GM06990 (cell line): ENCODE measurements at regions not wholly inside any gene's neighbourhood (a gene's known extent, or its start where the extent isn't known, plus 50 kb on each side); places are given as distances from the start of the nearest gene placed in this dataset.

ENCODE experiments used
- DNase-seq: peaks from one replicate; pipeline ENCODE4 v3.0.0-alpha.2; 2011; ENCODE audit not compliant: insufficient read length; ENCODE audit errors: extremely low read depth
- H3K27me3 ChIP-seq: replicated peaks from 2 replicates; pipeline ENCODE4 v1.6.0; 2011; ENCODE audit warnings: low read length; ENCODE audit not compliant: control insufficient read depth, insufficient read depth
- H3K36me3 ChIP-seq: 2 replicates; pipeline ENCODE4 v1.5.1; 2011; ENCODE audit warnings: low read length; ENCODE audit not compliant: control insufficient read depth, insufficient read depth
- H3K4me3 ChIP-seq: replicated peaks from 2 replicates; pipeline ENCODE4 v1.5.1; 2011; ENCODE audit warnings: low read depth, mild to moderate bottlenecking, control low read depth, low read length
- CTCF ChIP-seq: IDR thresholded peaks from 2 replicates; pipeline ENCODE4 v1.5.1; 2011; ENCODE audit warnings: low read length, control low read depth, mild to moderate bottlenecking, inconsistent platforms; ENCODE audit not compliant: insufficient read depth, poor library complexity, severe bottlenecking

GRCh38 chr19:28420811-28421550 is 792.0 kb downstream of the UQCRFS1 start:
- no peak for DNase-seq
- no peak overlapping the region for H3K4me3 ChIP-seq
- no peaks in the 10 kb centered on the region for H3K36me3 ChIP-seq
- H3K27me3 ChIP-seq = no peaks in the 10 kb centered on the region
- TF ChIP-seq CTCF = no peak

- H3K4me3 ChIP-seq = no peak overlapping the region
- H3K27me3 ChIP-seq = no peaks in the 10 kb centered on the region
- TF ChIP-seq CTCF = no peak
- no peaks in the 10 kb centered on the region for H3K36me3 ChIP-seq
- DNase-seq = no peak
These were observed 793.6 kb downstream of the UQCRFS1 start for GRCh38 chr19:28419312-28419711.

- Histone ChIP-seq H3K4me3 (no peak overlapping the region), H3K27me3 (no peaks in the 10 kb centered on the region), H3K36me3 (no peaks in the 10 kb centered on the region)
- TF ChIP-seq CTCF = no peak
- no peak for DNase-seq
These were observed 795.6 kb downstream of the UQCRFS1 start for GRCh38 chr19:28417361-28417760.

GRCh38 chr19:28416245-28416644 is 796.7 kb downstream of the UQCRFS1 start:
- H3K27me3 ChIP-seq = no peaks in the 10 kb centered on the region
- no peaks in the 10 kb centered on the region for H3K36me3 ChIP-seq
- TF ChIP-seq CTCF = no peak
- DNase-seq = no peak
- no peak overlapping the region for H3K4me3 ChIP-seq

- Histone ChIP-seq H3K4me3 (no peak overlapping the region), H3K27me3 (no peaks in the 10 kb centered on the region), H3K36me3 (no peaks in the 10 kb centered on the region)
- TF ChIP-seq CTCF = no peak
- DNase-seq = no peak
These were observed 798.2 kb downstream of the UQCRFS1 start for GRCh38 chr19:28414748-28415147.

- TF ChIP-seq CTCF = no peak
- Histone ChIP-seq H3K4me3 (no peak overlapping the region), H3K36me3 (no peaks in the 10 kb centered on the region), H3K27me3 (no peaks in the 10 kb centered on the region)
- no peak for DNase-seq
These were observed 803.1 kb downstream of the UQCRFS1 start for GRCh38 chr19:28409859-28410258.
